ENCODE measurements at regions not wholly inside any gene's neighbourhood (a gene's known extent, or its start where the extent isn't known, plus 50 kb on each side); places are given as distances from the start of the nearest gene placed in this dataset.

DNA sequence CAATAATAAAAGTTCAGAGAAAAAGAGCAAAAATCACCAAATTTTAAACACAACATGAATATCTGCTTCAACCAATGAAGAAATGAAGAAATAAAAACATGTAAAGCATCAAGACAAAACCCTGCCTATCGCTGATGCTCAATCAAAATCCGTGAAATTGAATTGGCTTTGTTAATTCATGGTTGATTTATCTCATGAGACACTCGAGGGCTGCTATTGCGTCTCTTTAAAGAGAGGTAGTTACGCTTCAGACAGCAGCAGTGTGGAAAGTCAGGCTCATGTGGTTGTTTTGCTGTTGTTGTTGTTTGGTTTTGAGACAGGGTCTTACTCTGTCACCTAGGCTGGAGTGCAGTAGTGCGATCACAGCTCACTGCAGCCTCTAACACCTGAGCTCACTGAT lies 65.5 kb upstream of the RGS7 start:
- Histone ChIP-seq H3K27ac (ENCODE audit: low read length) (no peak overlapping the region), H3K4me1 (ENCODE audit: control insufficient read depth, insufficient read depth, low read length) (no peaks in the 10 kb centered on the region), H3K9me3 (ENCODE audit: control insufficient read depth, insufficient read depth, low read length) (no peaks in the 10 kb centered on the region), H3K4me3 (ENCODE audit: low read length) (no peak overlapping the region), H3K36me3 (ENCODE audit: control insufficient read depth, insufficient read depth, low read length) (no peaks in the 10 kb centered on the region), H3K27me3 (ENCODE audit: control insufficient read depth, insufficient read depth, low read length) (no peaks in the 10 kb centered on the region; the same call in 1 of the 2 replicates)
- DNase-seq (ENCODE audit: low read depth, low spot score): no peak
- WGBS (ENCODE audit: insufficient coverage, insufficient read length): no CpG with 5 or more reads among the region's 6 CpGs

DNA sequence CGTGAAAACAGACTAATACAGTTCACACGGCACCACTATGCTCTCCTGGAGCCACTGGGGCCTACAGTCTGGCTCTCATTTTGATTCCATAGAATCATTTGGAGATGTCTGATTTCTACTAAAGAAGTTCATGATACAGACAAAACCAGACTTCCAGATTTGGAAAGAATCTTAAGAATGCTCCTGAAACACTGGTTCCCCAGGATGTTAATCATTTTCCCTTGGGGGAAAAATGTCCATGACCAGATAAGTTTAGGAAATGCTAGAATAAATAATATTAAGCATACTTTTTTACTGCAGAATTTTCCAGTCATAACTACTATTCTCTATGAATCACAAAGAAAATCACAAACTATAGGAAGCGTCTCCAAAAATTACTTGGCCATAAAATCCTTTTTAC lies 63.0 kb upstream of the RGS7 start:
- Histone ChIP-seq H3K4me3 (ENCODE audit: low read length) (no peak overlapping the region), H3K36me3 (ENCODE audit: control insufficient read depth, insufficient read depth, low read length) (no peaks in the 10 kb centered on the region), H3K27me3 (ENCODE audit: control insufficient read depth, insufficient read depth, low read length) (no peaks in the 10 kb centered on the region; the same call in 1 of the 2 replicates), H3K4me1 (ENCODE audit: control insufficient read depth, insufficient read depth, low read length) (no peaks in the 10 kb centered on the region), H3K27ac (ENCODE audit: low read length) (no peak overlapping the region), H3K9me3 (ENCODE audit: control insufficient read depth, insufficient read depth, low read length) (no peaks in the 10 kb centered on the region)
- no CpG with 5 or more reads among the region's 3 CpGs for WGBS (ENCODE audit: insufficient coverage, insufficient read length)
- DNase-seq (ENCODE audit: low read depth, low spot score): no peak

- H3K27ac ChIP-seq (ENCODE audit: low read length): no peak overlapping the region
- no peaks in the 10 kb centered on the region for H3K27me3 ChIP-seq (ENCODE audit: control insufficient read depth, insufficient read depth, low read length)
- no peak overlapping the region for H3K4me3 ChIP-seq (ENCODE audit: low read length)
- no peak for DNase-seq (ENCODE audit: low read depth, low spot score)
- H3K36me3 ChIP-seq (ENCODE audit: control insufficient read depth, insufficient read depth, low read length): no peaks in the 10 kb centered on the region
- no CpG with 5 or more reads among the region's 1 CpG for WGBS (ENCODE audit: insufficient coverage, insufficient read length)
- no peaks in the 10 kb centered on the region for H3K9me3 ChIP-seq (ENCODE audit: control insufficient read depth, insufficient read depth, low read length)
- no peaks in the 10 kb centered on the region for H3K4me1 ChIP-seq (ENCODE audit: control insufficient read depth, insufficient read depth, low read length)
Measured at GRCh38 chr1:241417258-241417657, 60.3 kb upstream of the RGS7 start.

DNA sequence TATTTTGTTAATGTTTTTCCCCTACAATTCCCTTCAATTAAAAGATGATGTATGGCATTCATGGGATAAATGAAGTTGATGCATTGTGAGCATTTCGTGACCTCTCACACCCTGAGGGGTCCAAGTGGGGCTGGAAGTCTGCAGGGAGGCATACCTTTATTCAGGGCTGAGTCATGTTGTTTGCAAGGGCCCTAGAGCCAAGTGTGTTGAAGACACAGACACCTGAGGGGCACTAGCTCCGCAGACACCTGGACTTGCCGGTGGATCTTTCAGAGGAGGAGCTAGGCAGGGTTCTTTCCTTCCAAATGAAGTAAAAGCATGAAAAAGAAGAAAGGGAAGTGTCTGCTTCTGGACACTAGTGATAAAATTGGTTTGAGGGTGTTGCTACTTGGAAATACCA lies 57.0 kb upstream of the RGS7 start:
- no peak overlapping the region for H3K27ac ChIP-seq (ENCODE audit: low read length)
- WGBS (ENCODE audit: insufficient coverage, insufficient read length): no CpG with 5 or more reads among the region's 3 CpGs
- DNase-seq (ENCODE audit: low read depth, low spot score): no peak
- no peaks in the 10 kb centered on the region for H3K9me3 ChIP-seq (ENCODE audit: control insufficient read depth, insufficient read depth, low read length)
- no peaks in the 10 kb centered on the region for H3K36me3 ChIP-seq (ENCODE audit: control insufficient read depth, insufficient read depth, low read length)
- H3K4me3 ChIP-seq (ENCODE audit: low read length): no peak overlapping the region
- H3K27me3 ChIP-seq (ENCODE audit: control insufficient read depth, insufficient read depth, low read length): no peaks in the 10 kb centered on the region
- no peaks in the 10 kb centered on the region for H3K4me1 ChIP-seq (ENCODE audit: control insufficient read depth, insufficient read depth, low read length)

DNA sequence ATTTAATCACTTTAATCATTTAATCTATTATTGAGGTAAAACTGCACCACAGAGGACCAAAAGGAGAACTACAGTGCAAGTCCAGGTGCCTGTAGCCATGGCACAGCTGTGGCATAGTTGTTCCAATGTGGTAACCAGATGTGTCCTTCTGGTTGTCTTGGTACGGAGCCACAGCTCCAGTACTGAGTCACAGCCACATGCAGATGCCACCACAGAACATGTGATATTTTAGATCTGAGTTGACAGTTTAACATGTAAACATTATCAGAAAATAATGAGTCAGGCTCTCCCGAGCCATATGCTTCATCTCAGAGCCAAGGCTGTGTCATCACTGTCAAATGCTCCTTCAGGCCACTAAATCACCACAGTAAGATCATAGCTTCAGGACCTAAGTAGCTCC lies 56.4 kb upstream of the RGS7 start:
- no CpG with 5 or more reads among the region's 2 CpGs for WGBS (ENCODE audit: insufficient coverage, insufficient read length)
- H3K9me3 ChIP-seq (ENCODE audit: control insufficient read depth, insufficient read depth, low read length): no peaks in the 10 kb centered on the region
- H3K4me1 ChIP-seq (ENCODE audit: control insufficient read depth, insufficient read depth, low read length): no peaks in the 10 kb centered on the region
- DNase-seq (ENCODE audit: low read depth, low spot score): no peak
- H3K27ac ChIP-seq (ENCODE audit: low read length): no peak overlapping the region
- H3K36me3 ChIP-seq (ENCODE audit: control insufficient read depth, insufficient read depth, low read length): no peaks in the 10 kb centered on the region
- no peak overlapping the region for H3K4me3 ChIP-seq (ENCODE audit: low read length)
- no peaks in the 10 kb centered on the region for H3K27me3 ChIP-seq (ENCODE audit: control insufficient read depth, insufficient read depth, low read length)

GRCh38 chr1:241412646-241413045 lies 55.6 kb upstream of the RGS7 start:
- Histone ChIP-seq H3K27ac (ENCODE audit: low read length) (no peak overlapping the region), H3K27me3 (ENCODE audit: control insufficient read depth, insufficient read depth, low read length) (no peaks in the 10 kb centered on the region), H3K36me3 (ENCODE audit: control insufficient read depth, insufficient read depth, low read length) (no peaks in the 10 kb centered on the region), H3K4me3 (ENCODE audit: low read length) (no peak overlapping the region), H3K9me3 (ENCODE audit: control insufficient read depth, insufficient read depth, low read length) (no peaks in the 10 kb centered on the region), H3K4me1 (ENCODE audit: control insufficient read depth, insufficient read depth, low read length) (no peaks in the 10 kb centered on the region)
- WGBS (ENCODE audit: insufficient coverage, insufficient read length): no CpG with 5 or more reads among the region's 4 CpGs
- no peak for DNase-seq (ENCODE audit: low read depth, low spot score)

DNA sequence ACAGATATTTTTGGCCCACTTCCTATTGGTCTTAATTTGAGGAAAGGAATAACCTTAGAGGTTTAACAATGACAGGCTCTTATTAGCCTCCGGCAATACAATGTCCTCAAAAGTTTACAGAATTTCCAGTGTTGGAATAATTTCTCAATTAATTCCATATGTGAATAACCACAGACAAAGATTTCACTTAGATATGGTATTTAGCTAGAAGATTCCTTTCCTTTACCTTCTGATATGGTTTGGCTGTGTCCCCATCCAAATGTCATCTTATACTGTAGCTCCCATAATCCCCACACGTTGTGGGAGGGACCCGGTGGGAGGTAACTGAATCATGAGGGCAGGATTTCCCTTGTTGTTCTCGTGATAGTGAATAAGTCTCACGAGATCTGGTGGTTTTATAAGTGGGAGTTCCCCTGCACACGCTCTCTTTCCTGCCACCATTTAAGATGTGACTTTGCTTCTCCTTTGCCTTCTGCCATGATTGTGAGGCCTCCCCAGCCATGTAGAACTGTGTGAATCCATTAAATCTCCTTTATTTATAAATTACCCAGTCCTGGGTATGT lies 54.9 kb upstream of the RGS7 start:
- Histone ChIP-seq H3K9me3 (ENCODE audit: control insufficient read depth, insufficient read depth, low read length) (no peaks in the 10 kb centered on the region), H3K27ac (ENCODE audit: low read length) (no peak overlapping the region), H3K36me3 (ENCODE audit: control insufficient read depth, insufficient read depth, low read length) (no peaks in the 10 kb centered on the region), H3K4me3 (ENCODE audit: low read length) (no peak overlapping the region), H3K27me3 (ENCODE audit: control insufficient read depth, insufficient read depth, low read length) (no peaks in the 10 kb centered on the region), H3K4me1 (ENCODE audit: control insufficient read depth, insufficient read depth, low read length) (no peaks in the 10 kb centered on the region)
- no CpG with 5 or more reads among the region's 6 CpGs for WGBS (ENCODE audit: insufficient coverage, insufficient read length)
- no peak for DNase-seq (ENCODE audit: low read depth, low spot score)

- no peak overlapping the region for H3K27ac ChIP-seq (ENCODE audit: low read length)
- H3K4me3 ChIP-seq (ENCODE audit: low read length): no peak overlapping the region
- WGBS (ENCODE audit: insufficient coverage, insufficient read length): no CpG with 5 or more reads among the region's 7 CpGs
- no peaks in the 10 kb centered on the region for H3K27me3 ChIP-seq (ENCODE audit: control insufficient read depth, insufficient read depth, low read length)
- DNase-seq (ENCODE audit: low read depth, low spot score): no peak
- no peaks in the 10 kb centered on the region for H3K9me3 ChIP-seq (ENCODE audit: control insufficient read depth, insufficient read depth, low read length)
- no peaks in the 10 kb centered on the region for H3K36me3 ChIP-seq (ENCODE audit: control insufficient read depth, insufficient read depth, low read length)
- H3K4me1 ChIP-seq (ENCODE audit: control insufficient read depth, insufficient read depth, low read length): no peaks in the 10 kb centered on the region
Measured at GRCh38 chr1:241411056-241411775, 54.2 kb upstream of the RGS7 start.

- Histone ChIP-seq H3K4me3 (ENCODE audit: low read length) (no peak overlapping the region), H3K27ac (ENCODE audit: low read length) (no peak overlapping the region), H3K36me3 (ENCODE audit: control insufficient read depth, insufficient read depth, low read length) (no peaks in the 10 kb centered on the region), H3K9me3 (ENCODE audit: control insufficient read depth, insufficient read depth, low read length) (no peaks in the 10 kb centered on the region), H3K4me1 (ENCODE audit: control insufficient read depth, insufficient read depth, low read length) (no peaks in the 10 kb centered on the region), H3K27me3 (ENCODE audit: control insufficient read depth, insufficient read depth, low read length) (no peaks in the 10 kb centered on the region)
- DNase-seq (ENCODE audit: low read depth, low spot score): no peak
- WGBS (ENCODE audit: insufficient coverage, insufficient read length): 100% methylated on average over 1 of the region's 3 CpGs
Measured at GRCh38 chr1:241408170-241408569, 51.2 kb upstream of the RGS7 start.

Measured in iPS DF 6.9 (cell line).